Uterus (tissue), 2 donors: ENCODE measurements at regions not wholly inside any gene's neighbourhood (a gene's known extent, or its start where the extent isn't known, plus 50 kb on each side); places are given as distances from the start of the nearest gene placed in this dataset.

Experiments used
- CTCF ChIP-seq, 4 experiments: fragments of 200-600 bp in 2 of 4; fragments of 450-650 bp in 2 of 4; sonication (generic) in 2 of 4; IDR thresholded peaks; one replicate each; pipeline ENCODE4 v1.5.1; 2016 to 2019; ENCODE audit warnings: antibody characterized with exemption in 4 of 4, mild to moderate bottlenecking in 2 of 4, moderate library complexity in 1 of 4
- POLR2A ChIP-seq, 2 donors: fragments of 450-650 bp; IDR thresholded peaks; one replicate each; pipeline ENCODE4 v1.6.1; 2016; ENCODE audit warnings: antibody characterized with exemption in 2 of 2, mild to moderate bottlenecking in 1 of 2, moderate library complexity in 1 of 2

- no peak for TF ChIP-seq CTCF (IDR thresholded peaks at IDR 0.05)
- no peak for TF ChIP-seq POLR2A (IDR thresholded peaks at IDR 0.05)
Observed at GRCh38 chr3:190785047-190785446, 77.4 kb downstream of the GMNC start.
